ENCODE measurements at regions not wholly inside any gene's neighbourhood (a gene's known extent, or its start where the extent isn't known, plus 50 kb on each side); places are given as distances from the start of the nearest gene placed in this dataset.
"Not testable (repeated sequence)": the region's sequence is repeated elsewhere in the genome, so short reads cannot be mapped to it uniquely, and the experiment has no call there.

- Histone ChIP-seq H3K36me3 (ENCODE audit: control insufficient read depth in 2 of 2, insufficient read depth in 2 of 2, low read length in 1 of 2) (no peaks in the 10 kb centered on the region), H3K4me1 (ENCODE audit: control insufficient read depth in 2 of 2, insufficient read depth in 2 of 2, low read length in 1 of 2) (no peaks in the 10 kb centered on the region), H3K9me3 (ENCODE audit: control insufficient read depth in 2 of 2, insufficient read depth in 1 of 2, low read depth in 1 of 2, low read length in 1 of 2) (no peaks in the 10 kb centered on the region), H3K4me3 (ENCODE audit: low read depth in 1 of 2, low read length in 2 of 2) (no peak overlapping the region), H3K27me3 (ENCODE audit: control insufficient read depth in 1 of 2, insufficient read depth in 2 of 2, low read length in 2 of 2) (no peaks in the 10 kb centered on the region), H3K27ac (ENCODE audit: low read depth in 2 of 2, low read length in 1 of 2) (no peak overlapping the region)
- WGBS, 2 donors: 44 to 49% methylated on average over 3 of the region's 3 CpGs
Measured at GRCh38 chr9:117649126-117649525, 55.1 kb upstream of the TLR4 start.

DNA sequence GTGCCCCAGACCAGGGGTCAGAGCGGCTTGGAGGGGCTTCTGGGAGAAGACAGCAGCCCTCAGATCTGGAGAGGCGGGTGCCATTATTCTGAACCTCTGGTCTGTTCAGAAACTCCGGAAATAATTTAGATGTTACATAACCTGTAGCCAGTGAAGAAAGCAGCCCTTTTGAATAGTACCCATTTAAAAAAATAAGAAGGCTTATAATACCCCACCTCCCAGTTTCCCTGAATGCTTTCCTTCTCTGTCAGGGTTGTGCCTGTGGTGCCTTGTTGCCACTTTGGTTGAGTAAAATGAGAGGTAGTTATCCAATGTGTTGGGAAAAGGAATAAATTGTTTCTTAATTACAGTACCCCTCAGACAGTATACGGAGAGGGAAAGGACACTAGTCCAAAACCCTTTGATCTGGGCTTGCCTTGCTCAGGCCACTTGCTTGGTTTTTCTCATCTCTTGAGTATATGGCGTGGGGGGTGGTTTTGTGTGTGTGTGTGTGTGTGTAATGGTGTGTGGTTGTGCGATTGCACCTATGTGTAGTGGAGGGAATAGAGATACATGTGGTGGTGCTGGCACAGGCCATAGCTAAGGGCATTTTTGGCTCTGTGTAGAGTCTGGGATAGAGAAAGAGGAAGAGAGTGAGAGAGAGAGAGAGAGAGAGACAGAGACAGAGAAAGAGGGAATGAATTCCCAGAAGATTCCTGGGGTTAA is 59.1 kb upstream of the TLR4 start:
- no peaks in the 10 kb centered on the region for H3K4me1 ChIP-seq (ENCODE audit: control insufficient read depth in 2 of 2, insufficient read depth in 2 of 2, low read length in 1 of 2)
- H3K27ac ChIP-seq (ENCODE audit: low read depth in 2 of 2, low read length in 1 of 2): no peak overlapping the region
- no peaks in the 10 kb centered on the region for H3K36me3 ChIP-seq (ENCODE audit: control insufficient read depth in 2 of 2, insufficient read depth in 2 of 2, low read length in 1 of 2)
- H3K27me3 ChIP-seq (ENCODE audit: control insufficient read depth in 1 of 2, insufficient read depth in 2 of 2, low read length in 2 of 2): no peaks in the 10 kb centered on the region
- H3K4me3 ChIP-seq (ENCODE audit: low read depth in 1 of 2, low read length in 2 of 2): no peak overlapping the region
- no peaks in the 10 kb centered on the region for H3K9me3 ChIP-seq (ENCODE audit: control insufficient read depth in 2 of 2, insufficient read depth in 1 of 2, low read depth in 1 of 2, low read length in 1 of 2)
- 34 to 36% methylated on average over 6 of the region's 6 CpGs for WGBS, 2 donors

DNA sequence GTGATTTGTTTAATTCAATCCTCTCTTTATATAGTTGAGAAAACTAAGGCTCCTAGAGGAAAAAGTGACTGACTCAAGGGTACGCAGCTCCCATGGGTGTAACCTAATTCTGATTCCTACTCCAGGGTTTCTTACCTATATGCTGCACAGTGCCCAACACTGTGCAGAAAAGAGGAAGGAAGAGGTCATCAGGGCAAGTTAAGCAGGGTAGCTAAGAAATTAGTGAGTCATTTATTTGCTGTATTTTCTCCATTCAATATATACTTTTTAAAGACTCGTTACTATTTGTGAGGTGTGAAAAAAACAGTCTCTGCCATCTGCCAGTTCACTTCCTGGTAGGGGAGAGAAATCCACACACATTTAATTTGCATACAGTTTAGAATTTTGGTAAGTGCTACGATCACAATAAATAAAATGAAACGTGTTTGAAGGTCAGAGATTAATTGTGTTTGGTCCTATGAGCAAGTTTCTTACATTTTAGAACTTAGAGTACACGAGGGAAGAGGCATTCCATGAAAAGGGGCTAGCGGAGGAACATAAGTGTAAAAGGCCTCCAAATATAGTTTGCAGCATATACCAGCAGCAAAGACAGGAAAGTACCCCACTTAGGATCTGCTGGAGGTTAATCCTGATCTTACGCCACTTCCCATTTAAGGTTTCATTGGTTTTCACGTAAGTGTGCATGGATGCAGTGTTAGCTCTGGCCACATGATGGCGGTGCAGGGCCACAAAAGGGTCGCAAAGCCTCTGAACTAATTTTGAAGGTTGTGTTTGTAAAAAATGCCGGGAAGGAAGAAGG is 59.9 kb upstream of the TLR4 start:
- Histone ChIP-seq H3K4me1 (ENCODE audit: control insufficient read depth in 2 of 2, insufficient read depth in 2 of 2, low read length in 1 of 2) (no peaks in the 10 kb centered on the region), H3K9me3 (ENCODE audit: control insufficient read depth in 2 of 2, insufficient read depth in 1 of 2, low read depth in 1 of 2, low read length in 1 of 2) (no peaks in the 10 kb centered on the region), H3K4me3 (ENCODE audit: low read depth in 1 of 2, low read length in 2 of 2) (no peak overlapping the region), H3K27me3 (ENCODE audit: control insufficient read depth in 1 of 2, insufficient read depth in 2 of 2, low read length in 2 of 2) (no peaks in the 10 kb centered on the region), H3K36me3 (ENCODE audit: control insufficient read depth in 2 of 2, insufficient read depth in 2 of 2, low read length in 1 of 2) (no peaks in the 10 kb centered on the region), H3K27ac (ENCODE audit: low read depth in 2 of 2, low read length in 1 of 2) (no peak overlapping the region)
- 10 to 14% methylated on average over 11 of the region's 11 CpGs for WGBS, 2 donors

DNA sequence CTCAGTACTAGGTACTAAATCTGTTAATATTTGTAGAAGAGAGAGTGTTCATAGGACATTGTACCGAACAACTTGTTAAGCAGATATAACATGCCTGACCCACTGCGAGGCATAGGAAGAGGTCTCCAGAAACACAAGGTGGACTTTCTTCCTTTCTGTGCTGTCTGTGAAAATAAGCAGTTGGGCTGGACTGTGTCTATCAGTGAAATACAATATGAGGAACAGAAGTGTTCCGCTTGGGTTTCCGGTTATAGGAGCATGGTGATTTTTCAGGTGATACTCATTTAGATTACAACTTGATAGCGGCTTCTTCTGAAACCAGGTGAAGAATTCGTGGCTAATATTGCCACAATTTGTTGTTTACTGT is 60.9 kb upstream of the TLR4 start:
- H3K4me1 ChIP-seq (ENCODE audit: control insufficient read depth in 2 of 2, insufficient read depth in 2 of 2, low read length in 1 of 2): no peaks in the 10 kb centered on the region
- no peaks in the 10 kb centered on the region for H3K36me3 ChIP-seq (ENCODE audit: control insufficient read depth in 2 of 2, insufficient read depth in 2 of 2, low read length in 1 of 2)
- no peak overlapping the region for H3K4me3 ChIP-seq (ENCODE audit: low read depth in 1 of 2, low read length in 2 of 2)
- no peaks in the 10 kb centered on the region for H3K27me3 ChIP-seq (ENCODE audit: control insufficient read depth in 1 of 2, insufficient read depth in 2 of 2, low read length in 2 of 2)
- 44 to 57% methylated on average over 6 of the region's 6 CpGs for WGBS, 2 donors
- no peaks in the 10 kb centered on the region for H3K9me3 ChIP-seq (ENCODE audit: control insufficient read depth in 2 of 2, insufficient read depth in 1 of 2, low read depth in 1 of 2, low read length in 1 of 2)
- H3K27ac ChIP-seq (ENCODE audit: low read depth in 2 of 2, low read length in 1 of 2): no peak overlapping the region

GRCh38 chr9:117642571-117643287 is 61.5 kb upstream of the TLR4 start:
- H3K4me3 ChIP-seq (ENCODE audit: low read depth in 1 of 2, low read length in 2 of 2): not testable (repeated sequence)

DNA sequence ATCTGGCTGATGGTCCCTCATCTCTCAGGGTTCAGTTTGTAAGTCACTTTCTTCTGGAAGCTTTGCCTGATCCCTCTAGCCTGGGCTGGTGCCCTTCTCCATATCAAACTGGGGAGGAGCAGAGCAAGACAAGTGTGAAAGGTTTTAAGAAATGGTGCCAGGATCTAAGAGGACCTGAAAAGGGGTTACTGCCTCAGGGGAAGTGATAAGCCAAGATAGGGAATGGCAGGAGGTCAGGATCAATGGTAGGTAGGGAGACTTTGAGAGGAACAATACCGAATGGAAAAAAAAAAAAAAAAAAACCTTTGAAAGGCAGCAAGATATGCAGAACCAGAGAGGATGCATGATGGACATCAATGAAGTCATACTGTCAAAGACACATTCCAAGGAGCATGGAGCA is 67.5 kb upstream of the TLR4 start:
- Histone ChIP-seq H3K27ac (ENCODE audit: low read depth in 2 of 2, low read length in 1 of 2) (no peak overlapping the region), H3K27me3 (ENCODE audit: control insufficient read depth in 1 of 2, insufficient read depth in 2 of 2, low read length in 2 of 2) (no peaks in the 10 kb centered on the region), H3K4me3 (ENCODE audit: low read depth in 1 of 2, low read length in 2 of 2) (no peak overlapping the region), H3K36me3 (ENCODE audit: control insufficient read depth in 2 of 2, insufficient read depth in 2 of 2, low read length in 1 of 2) (no peaks in the 10 kb centered on the region), H3K9me3 (ENCODE audit: control insufficient read depth in 2 of 2, insufficient read depth in 1 of 2, low read depth in 1 of 2, low read length in 1 of 2) (no peaks in the 10 kb centered on the region), H3K4me1 (ENCODE audit: control insufficient read depth in 2 of 2, insufficient read depth in 2 of 2, low read length in 1 of 2) (no peaks in the 10 kb centered on the region)
- WGBS, 2 donors: 39 to 58% methylated on average over 1 of the region's 1 CpG

More at GRCh38 chr9:117642571-117643287, 61.5 kb upstream of the TLR4 start:
- H3K27me3 ChIP-seq (ENCODE audit: control insufficient read depth in 1 of 2, insufficient read depth in 2 of 2, low read length in 2 of 2); H3K36me3 ChIP-seq (ENCODE audit: control insufficient read depth in 2 of 2, insufficient read depth in 2 of 2, low read length in 1 of 2); H3K4me1 ChIP-seq (ENCODE audit: control insufficient read depth in 2 of 2, insufficient read depth in 2 of 2, low read length in 1 of 2); H3K27ac ChIP-seq (ENCODE audit: low read depth in 2 of 2, low read length in 1 of 2); H3K9me3 ChIP-seq (ENCODE audit: control insufficient read depth in 2 of 2, insufficient read depth in 1 of 2, low read depth in 1 of 2, low read length in 1 of 2): not testable (repeated sequence)
- 27 to 54% methylated on average over 50 of the region's 50 CpGs for WGBS, 2 donors

- Histone ChIP-seq H3K9me3 (ENCODE audit: control insufficient read depth in 2 of 2, insufficient read depth in 1 of 2, low read depth in 1 of 2, low read length in 1 of 2) (peaks cover 0 to 2% of the 10 kb centered on the region in 2 donors), H3K4me3 (ENCODE audit: low read depth in 1 of 2, low read length in 2 of 2) (no peak overlapping the region), H3K4me1 (ENCODE audit: control insufficient read depth in 2 of 2, insufficient read depth in 2 of 2, low read length in 1 of 2) (no peaks in the 10 kb centered on the region), H3K27me3 (ENCODE audit: control insufficient read depth in 1 of 2, insufficient read depth in 2 of 2, low read length in 2 of 2) (no peaks in the 10 kb centered on the region), H3K27ac (ENCODE audit: low read depth in 2 of 2, low read length in 1 of 2) (no peak overlapping the region), H3K36me3 (ENCODE audit: control insufficient read depth in 2 of 2, insufficient read depth in 2 of 2, low read length in 1 of 2) (no peaks in the 10 kb centered on the region)
- 90 to 91% methylated on average over 1 of the region's 1 CpG for WGBS, 2 donors
Measured at GRCh38 chr9:117625154-117625553, 79.0 kb upstream of the TLR4 start.

DNA sequence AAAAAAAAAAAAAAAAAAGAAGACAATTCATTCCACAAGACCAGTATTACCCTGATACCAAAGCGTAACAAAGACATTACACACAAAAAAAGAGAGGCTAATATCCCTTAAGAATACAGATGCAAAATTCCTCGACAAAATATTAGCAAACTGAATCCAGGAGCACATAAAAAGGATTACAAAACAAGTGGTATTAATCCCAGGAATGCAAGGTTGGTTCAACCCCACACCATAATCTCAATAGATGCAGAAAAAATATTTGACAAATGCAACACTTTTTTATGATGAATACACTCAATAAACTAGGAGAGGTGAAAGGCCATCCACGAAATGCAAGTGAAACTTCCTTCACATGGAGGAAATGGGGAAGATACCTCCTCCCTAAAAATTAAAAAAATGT is 80.1 kb upstream of the TLR4 start:
- Histone ChIP-seq H3K27me3 (ENCODE audit: control insufficient read depth in 1 of 2, insufficient read depth in 2 of 2, low read length in 2 of 2) (no peaks in the 10 kb centered on the region), H3K9me3 (ENCODE audit: control insufficient read depth in 2 of 2, insufficient read depth in 1 of 2, low read depth in 1 of 2, low read length in 1 of 2) (peaks cover 0 to 2% of the 10 kb centered on the region in 2 donors), H3K4me1 (ENCODE audit: control insufficient read depth in 2 of 2, insufficient read depth in 2 of 2, low read length in 1 of 2) (no peaks in the 10 kb centered on the region), H3K4me3 (ENCODE audit: low read depth in 1 of 2, low read length in 2 of 2) (no peak overlapping the region), H3K36me3 (ENCODE audit: control insufficient read depth in 2 of 2, insufficient read depth in 2 of 2, low read length in 1 of 2) (no peaks in the 10 kb centered on the region), H3K27ac (ENCODE audit: low read depth in 2 of 2, low read length in 1 of 2) (no peak overlapping the region)
- WGBS, 2 donors: 56 to 68% methylated on average over 3 of the region's 3 CpGs

DNA sequence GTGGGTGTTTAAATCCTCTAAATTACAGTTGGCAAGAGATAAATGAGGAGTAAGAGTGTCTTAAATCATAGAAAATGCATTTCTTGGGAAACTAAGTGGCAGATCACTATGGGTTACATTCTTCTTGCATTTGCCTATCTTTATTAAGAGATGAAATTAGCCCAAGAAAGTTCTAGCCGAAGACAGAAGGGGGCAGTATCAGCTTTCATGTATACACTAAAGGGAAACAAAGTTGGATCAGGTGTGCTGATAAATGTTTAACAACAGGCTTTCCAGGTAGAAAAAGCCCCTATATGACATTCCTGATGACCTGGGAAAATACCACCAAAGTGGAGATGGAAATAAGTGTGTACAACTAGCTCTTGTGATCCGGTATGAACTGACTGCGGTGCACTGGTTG is 81.9 kb upstream of the TLR4 start:
- no peak overlapping the region for H3K27ac ChIP-seq (ENCODE audit: low read depth in 2 of 2, low read length in 1 of 2)
- H3K36me3 ChIP-seq (ENCODE audit: control insufficient read depth in 2 of 2, insufficient read depth in 2 of 2, low read length in 1 of 2): no peaks in the 10 kb centered on the region
- H3K27me3 ChIP-seq (ENCODE audit: control insufficient read depth in 1 of 2, insufficient read depth in 2 of 2, low read length in 2 of 2): no peaks in the 10 kb centered on the region
- 81% methylated on average over 3 of the region's 3 CpGs for WGBS, 2 donors
- H3K9me3 ChIP-seq (ENCODE audit: control insufficient read depth in 2 of 2, insufficient read depth in 1 of 2, low read depth in 1 of 2, low read length in 1 of 2): peaks cover 0 to 2% of the 10 kb centered on the region in 2 donors
- H3K4me1 ChIP-seq (ENCODE audit: control insufficient read depth in 2 of 2, insufficient read depth in 2 of 2, low read length in 1 of 2): no peaks in the 10 kb centered on the region
- no peak overlapping the region for H3K4me3 ChIP-seq (ENCODE audit: low read depth in 1 of 2, low read length in 2 of 2)
